Activated CD4-positive, alpha-beta T cell treated with anti-CD3 and anti-CD28 coated beads for 48 hours (primary cell): ENCODE measurements at regions not wholly inside any gene's neighbourhood (a gene's known extent, or its start where the extent isn't known, plus 50 kb on each side); places are given as distances from the start of the nearest gene placed in this dataset.
"Not testable (repeated sequence)": the region's sequence is repeated elsewhere in the genome, so short reads cannot be mapped to it uniquely, and the experiment has no call there.

ENCODE experiments used
- DNase-seq: peaks from one replicate; pipeline ENCODE4 v3.0.0-alpha.2; 2020

DNA sequence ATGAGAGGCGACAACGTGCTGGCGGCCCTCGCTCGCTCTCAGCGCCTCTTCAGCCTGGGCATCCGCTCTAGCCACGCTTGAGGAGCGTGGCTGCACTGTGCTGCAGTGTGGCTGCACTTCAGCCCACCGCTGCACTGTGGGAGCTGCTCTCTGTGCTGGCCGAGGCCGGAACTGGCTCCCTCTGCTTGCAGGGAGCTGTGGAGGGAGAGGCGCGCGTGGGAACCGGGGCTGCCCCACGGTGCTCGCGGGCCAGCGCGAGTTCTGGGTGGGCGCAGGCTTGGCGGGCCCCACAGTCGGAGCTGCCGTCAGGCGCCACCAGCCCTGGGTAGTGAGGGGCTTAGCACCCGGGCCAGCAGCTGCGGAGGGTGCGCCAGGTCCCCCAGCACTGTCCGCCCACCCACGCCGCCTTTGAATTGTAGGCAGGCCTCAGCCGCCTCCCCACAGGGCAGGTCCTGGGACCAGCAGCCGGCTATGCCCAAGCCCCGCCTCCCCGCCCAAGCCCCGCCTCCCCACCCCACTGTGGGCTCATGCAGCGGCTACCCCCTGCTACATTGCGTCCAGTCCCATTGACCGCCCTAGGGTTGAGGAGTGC, 974.2 kb downstream of the FSCB start:
- no peak for DNase-seq

DNA sequence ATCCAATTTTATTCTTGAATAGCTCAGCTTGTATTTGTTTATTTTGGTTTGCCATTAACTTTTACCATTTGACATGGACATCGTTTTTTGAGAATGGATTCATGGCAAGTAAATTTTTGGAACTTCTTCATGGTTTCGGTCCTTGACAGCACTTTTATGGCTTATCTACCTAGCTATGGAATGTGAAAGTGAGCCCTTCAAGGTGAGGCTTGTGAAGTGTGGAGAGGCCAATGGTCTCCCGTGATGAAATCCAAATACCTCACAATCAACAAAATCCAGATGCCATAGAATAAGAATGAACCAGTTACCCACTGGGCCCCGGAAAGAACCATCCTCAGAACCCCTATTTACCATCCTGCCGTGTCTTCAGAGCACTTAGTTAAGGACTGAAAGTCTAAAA, 978.8 kb downstream of the FSCB start:
- no peak for DNase-seq

DNA sequence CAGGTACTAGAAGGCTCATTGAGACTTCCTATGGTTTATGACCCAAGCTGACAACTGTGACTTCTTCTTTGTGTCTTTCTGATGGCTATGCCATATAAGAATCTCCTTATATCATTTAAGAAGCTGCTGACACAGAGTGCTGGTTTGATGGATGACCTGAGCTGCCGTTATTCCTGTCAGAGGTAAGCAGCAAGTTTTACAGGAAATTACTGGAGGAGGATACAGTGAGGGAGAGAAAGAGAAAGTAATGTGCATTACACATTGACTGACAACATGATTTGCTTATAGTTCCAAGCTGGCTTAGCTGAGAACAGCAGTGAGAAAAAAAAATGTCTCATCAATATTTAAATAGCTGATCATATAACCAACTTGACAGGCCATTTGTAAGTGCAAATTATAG, 981.4 kb downstream of the FSCB start:
- no peak for DNase-seq

DNA sequence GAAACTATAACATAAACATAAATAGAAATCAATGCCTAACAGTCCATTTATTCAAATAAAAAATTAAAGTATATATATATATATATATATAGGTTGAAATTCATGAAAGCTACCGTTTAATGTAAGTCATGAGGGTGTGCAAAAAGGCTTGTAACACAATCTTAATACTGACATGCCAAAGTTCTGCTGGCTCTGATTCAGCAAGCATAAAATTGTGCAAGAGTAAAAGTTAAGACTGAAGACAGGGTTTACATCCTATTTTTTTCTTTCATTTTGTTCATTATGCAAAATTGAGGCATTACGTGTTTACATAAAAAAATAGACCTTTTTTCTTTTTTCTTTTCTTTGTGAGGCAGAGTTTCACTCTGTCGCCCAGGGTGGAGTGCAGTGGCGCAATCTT, 984.2 kb downstream of the FSCB start:
- no peak for DNase-seq

DNA sequence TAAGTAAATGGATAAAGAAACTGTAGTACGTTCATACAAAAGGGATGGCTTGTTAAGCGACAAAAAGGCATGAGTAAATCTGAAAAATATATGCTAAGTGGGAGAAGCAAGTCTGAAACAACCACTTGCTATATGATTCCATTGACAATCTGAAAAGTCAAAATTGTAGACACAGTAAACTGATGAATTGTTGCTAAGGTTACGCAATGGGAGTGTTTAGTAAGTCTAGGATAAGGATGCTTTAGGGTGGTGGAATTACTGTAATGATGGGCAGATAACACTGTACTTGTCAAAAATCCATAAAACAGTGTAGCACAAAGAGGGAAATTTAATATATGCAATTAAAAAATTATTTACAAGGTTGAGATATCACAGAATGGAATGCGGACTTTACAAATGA, 984.9 kb downstream of the FSCB start:
- DNase-seq: no peak

DNA sequence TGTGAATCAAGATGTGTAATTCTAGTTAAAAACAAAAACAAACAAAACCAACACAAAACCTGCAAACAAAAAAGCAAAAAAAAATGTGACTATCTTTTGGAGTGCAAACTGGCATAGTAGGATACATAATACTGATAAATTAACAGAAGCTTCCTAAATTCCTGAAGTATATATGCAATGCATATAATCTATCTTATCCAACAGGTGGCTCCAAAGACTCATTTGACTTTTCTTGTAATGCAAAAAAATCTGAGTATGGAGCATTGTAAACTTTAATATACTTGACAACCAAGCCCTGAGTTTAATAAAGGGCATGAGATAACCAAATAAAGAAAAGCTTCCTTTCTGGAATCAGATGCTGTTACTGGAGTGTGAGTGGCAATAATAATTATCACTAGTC, 1003.6 kb downstream of the FSCB start:
- no peak for DNase-seq

DNA sequence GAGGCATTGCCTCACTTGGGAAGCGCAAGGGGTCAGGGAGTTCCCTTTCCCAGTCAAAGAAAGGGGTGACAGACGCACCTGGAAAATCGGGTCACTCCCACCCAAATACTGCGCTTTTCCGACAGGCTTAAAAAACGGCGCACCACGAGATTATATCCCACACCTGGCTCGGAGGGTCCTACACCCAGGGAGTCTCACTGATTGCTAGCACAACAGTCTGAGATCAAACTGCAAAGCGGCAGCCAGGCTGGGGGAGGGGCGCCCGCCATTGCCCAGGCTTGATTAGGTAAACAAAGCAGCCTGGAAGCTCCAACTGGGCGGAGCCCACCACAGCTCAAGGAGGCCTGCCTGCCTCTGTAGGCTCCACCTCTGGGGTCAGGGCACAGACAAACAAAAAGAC, 1014.7 kb downstream of the FSCB start:
- DNase-seq: not testable (repeated sequence)

DNA sequence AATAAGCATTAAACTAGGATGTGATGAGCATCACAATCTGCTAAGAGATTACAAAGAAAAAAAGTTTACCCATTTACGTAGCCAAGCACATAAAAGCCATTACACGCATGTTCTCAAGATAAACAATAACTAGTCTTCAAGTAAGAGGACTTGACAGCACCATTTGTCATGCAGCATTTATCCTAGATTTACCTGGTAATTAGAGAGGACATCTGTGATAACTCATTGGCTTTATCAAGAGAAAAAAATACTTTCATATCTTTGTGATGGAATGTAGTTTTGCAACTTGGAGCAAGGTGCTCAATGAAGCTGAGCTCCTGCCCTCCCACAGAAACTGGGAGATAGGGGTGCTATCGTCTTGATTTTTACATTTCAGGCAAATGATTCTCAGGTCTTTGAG, 1023.7 kb downstream of the FSCB start:
- DNase-seq: no peak

DNA sequence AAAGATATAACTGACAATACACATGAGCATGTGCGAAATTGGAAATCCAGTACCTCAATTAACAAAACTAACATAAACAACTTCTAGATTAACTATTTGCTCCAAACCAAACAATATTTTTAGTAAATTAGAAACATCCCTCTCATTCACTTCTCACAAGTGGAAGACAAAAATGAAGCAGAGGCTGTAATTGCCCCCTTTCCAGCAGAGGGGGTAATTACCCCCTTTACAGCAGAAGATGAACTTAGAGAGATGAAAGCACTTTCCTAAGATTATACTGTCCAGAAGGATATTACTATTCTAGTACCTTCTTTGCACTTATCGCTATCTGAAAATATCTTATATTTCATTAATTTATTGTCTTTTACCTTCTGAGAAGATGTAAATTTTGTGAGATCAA, 1025.2 kb downstream of the FSCB start:
- no peak for DNase-seq

DNA sequence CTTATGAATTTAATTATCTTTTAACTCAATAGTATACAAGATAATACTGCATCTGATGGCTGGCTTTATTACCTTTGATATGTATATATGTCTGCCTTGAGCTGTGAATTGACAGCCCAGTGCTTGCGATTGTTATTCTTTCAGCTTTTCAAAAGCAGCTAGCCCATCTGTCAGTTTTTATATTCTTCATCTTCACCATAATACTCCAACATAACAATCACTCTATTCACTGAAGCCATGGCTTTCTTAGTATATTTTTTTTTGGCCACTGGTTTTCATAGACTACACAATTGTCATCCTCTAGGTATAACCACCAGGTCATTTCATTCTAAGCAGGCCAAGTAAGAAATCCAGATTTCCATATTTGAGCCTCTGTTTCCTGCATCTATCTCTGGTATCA, 1026.1 kb downstream of the FSCB start:
- no peak for DNase-seq

DNA sequence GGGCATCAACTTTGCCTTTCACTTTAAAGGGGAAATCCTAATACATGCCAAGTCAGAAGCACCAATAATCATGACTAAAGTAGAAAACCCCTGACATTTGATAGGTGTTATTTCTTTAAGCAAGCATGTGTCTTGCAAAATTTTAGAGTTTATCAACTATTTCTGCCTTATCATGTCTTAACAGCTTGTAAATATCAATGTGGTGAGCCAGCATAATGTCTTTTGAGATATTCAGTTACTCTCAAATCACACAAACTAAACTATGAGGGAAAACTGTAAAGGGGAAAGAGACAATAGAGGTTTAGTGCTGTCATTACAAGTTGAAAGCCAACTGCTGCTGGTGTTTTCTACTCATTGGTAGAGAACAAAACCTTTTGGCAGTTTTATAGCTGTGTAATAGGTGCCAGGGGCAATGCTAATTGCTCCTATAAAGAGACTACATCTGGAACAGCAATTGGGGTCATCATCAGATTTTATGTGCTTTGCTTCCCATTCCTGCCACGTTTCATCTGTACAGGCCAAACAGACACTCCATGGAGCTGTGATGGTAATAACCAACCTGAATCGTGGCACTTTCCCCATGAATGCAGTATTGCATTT, 1027.4 kb downstream of the FSCB start:
- DNase-seq: no peak

DNA sequence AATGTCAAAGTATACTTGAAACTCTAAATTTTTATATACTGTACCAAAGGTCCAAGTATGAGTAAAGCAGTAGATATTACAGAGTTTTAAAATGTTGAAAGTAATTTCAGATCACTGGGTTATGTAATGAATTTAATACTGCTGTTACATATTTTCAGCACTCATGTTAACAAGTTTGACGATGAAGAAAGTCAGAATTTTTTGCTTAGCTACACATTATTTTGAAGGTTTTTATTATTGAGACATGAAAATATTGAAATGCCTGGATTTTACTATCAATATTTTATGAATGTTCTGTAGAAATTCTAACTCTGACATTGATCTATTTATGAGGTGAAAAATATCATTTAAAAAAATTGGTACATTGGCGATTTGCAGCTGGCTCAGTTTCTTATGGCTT, 1030.3 kb downstream of the FSCB start:
- DNase-seq: no peak

DNA sequence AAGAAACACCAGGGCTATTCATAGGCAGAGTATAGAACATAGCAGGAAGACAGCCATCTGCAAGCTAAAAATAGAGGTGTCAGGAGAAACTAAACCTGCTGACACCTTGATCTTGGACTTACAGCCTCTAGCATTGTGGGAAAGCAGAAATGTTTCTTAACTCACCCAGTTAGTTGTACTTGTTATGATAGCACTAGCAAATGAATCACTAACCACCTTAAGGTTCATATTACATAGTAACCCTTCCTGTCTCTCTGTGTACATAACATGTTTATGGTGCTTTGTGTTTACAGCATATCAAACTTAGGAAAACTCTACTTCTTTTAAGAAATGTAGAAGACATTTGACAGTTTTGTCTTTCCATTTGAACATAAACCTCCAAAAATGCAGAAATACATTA, 1031.3 kb downstream of the FSCB start:
- no peak for DNase-seq

DNA sequence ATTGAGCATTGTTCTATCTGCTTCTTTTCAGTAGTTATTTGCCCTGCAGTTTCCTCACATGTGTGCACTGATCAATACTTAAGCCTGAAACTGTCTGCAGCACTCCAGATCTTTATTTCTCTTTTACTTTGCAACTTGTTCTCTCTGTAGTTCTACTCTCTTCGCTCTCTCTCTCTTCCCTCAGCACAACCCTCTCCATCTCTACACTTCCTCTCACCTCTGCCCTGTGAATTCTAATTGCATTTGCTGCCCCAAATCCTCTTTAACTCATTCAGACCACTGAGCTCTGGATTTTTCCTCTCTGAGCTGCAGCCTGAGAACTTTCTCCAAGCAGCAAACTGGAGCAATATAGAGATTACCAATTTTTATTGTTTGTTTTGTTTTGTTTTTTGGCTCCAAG, 1035.5 kb downstream of the FSCB start:
- DNase-seq: no peak

DNA sequence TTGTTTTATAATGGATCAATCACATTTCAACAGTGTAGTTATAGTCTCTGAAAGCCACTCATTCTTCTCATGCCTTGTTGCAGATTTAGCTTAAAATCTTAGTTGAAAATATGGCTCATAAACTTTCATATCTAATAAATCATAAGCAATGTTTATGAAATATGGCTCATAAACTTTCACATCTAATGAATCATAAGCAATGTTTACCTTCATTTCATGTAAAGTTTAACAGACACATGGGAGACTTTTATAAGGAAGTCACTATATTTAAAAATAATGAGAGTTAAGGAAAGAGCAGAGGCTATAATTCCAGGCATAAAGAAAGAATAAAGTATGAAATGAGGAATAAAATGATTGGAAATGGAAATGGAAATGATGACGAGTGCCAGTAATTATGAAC, 1042.1 kb downstream of the FSCB start:
- no peak for DNase-seq

DNA sequence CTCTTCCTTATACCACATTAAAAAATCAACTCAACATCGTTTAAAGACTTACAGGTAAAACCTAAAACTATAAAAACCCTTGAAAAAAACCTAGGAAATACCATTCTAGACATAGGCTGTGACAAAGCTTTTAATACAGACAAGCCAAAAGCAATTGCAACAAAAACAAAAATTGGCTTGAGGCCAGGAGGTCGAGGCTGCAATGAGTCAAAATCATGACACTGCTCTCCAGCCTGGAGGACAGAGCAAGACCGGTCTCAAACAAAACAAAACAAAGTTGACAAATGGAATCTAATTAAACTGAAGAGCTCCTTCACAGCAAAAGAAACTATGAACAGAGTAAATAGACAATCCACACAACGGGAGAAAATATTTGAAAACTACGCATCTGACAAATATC, 1057.8 kb downstream of the FSCB start:
- no peak for DNase-seq

DNA sequence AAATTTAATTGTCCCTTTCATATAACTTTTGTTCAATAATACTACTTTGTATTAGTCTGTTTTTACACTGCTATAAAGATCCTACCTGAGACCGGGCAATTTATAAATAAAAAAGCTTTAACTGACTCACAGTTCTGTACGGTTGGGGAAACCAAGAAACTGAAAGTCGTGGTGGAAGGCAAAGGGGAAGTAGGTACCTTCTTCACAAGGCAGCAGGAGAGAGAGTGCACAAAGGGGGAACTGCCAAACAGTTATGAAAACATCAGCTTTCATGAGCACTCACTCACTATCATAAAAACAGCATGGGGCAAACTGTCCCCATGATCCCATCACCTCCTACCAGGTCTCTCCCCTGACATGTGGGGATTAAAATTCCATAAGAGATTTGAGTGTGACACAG, 1069.0 kb downstream of the FSCB start:
- DNase-seq: no peak

DNA sequence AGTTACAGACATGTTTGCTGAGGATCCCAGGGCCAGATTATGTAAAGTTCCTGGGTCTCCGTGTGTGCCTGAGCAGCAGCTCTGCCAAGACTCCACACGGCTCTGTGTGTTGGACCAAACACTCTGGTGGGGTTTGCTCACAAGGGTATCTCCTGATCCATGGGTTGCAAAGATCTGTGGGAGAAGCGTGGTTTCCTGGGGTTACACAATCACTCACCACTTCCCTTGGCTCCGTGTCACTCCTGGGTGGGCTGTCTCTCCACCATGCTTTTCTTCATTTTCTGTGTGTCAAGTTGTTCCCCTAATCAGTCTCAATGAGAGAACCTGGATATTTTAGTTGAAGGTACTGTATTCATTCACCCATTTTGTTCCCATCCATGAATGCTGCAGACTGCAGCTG, 1088.8 kb downstream of the FSCB start:
- no peak for DNase-seq

DNA sequence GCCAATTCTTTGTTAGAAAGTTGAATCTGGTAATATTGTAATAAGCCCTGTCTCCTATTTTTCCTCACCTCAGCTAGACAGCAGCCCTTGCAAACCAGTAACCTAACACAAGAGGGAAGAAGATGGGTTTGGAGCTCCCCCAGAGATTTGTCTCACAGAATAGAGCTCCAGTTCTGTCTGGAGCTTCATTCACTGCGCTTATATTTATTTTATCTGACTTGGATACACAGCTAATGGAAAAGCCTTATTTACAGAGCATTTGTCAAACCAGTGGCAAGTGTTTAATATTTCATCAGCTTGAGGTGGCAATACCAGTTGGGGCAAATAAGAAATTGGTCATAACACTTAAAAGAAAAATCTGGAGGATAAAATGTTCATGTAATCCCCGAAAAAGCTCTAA, 1094.0 kb downstream of the FSCB start:
- no peak for DNase-seq

DNA sequence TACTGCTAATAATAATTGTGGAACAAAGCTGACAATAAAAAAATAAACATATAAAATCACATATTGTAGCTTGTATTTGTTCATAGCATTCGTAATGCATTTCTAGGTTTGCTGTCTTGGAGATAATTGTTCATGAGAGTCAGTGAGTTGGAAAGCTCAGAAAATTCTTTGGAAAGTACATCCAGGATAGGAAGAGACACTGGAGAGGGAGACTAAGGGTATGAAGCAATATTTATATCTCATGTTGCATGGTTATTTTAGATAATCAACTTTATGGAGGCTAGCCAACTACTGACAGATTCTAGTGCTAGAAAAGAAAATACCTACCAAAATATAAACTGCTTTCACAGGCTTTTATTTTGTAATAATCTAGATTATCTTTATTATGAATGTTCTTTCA, 1095.2 kb downstream of the FSCB start:
- DNase-seq: no peak

DNA sequence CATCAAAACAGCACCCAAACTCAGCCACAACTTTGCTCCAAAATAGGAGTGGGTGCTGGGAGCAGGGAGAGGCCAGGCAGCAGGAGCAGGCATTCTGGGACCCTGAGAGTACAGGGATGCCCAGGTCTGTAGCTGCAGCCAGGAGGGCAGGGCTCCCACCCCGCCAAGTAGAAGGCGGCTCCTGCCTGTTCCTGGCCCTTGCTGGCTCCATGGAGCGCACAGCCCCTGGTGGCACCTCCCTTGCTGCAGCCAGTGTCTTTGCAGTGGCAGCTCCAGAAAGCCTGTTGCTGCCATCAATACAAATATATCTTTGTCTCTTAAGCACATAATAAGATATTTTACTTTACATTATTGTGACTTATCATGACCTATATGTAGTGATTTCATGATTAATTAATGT, 1096.5 kb downstream of the FSCB start:
- DNase-seq: no peak

DNA sequence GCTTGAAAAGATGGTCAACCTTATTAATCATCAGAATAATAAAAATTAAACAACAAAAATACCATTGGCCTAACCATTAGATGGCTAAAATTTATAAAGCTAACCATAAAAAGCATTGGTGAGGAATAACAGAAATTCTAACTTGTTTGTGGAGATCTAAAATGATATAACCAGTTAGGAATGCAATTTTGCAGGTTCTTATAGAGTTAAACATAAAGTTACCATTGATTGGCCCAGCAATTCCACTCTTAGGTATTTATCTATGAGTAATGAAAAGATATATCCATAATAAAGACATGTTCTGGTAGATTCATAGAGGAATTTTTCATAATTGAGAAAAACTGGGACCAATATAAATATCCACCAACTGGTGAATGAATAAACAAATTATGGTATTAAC, 1098.6 kb downstream of the FSCB start:
- no peak for DNase-seq

DNA sequence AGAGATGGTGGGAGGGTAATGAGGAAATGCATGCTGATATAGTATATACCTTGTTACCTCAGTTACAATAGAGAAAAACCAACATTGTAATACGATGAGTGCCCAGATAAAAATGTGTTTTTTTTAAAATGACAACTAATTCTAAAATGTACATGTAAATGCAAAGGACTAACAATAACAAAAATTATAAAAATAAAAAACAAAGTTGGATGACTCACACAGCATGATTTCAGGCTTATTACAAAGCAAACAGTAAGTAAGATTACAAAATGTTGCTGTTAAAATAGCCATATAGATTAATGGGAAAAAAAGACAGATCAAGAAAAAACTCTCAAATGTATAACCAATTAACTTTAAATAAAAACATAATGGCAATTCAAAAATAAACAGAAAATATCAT, 1099.4 kb downstream of the FSCB start:
- DNase-seq: no peak

DNA sequence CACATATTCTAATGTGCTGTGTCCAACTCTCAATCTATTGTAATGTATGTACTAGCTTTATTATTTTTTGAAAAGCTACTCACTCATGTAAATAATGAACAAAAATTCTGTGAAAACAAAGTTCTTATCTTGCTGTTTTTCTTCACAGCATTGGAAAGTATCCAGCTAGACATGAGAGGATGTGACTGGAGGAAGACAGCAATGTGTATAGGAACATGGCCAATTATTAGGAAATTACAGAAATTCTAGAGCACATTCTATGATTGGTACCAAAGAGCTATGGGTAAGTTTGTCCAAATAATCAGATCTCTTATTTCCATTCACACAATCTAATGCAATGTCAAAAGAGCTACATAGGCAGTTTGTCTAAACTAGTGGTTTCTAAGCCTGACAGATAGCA, 1100.2 kb downstream of the FSCB start:
- DNase-seq: no peak

DNA sequence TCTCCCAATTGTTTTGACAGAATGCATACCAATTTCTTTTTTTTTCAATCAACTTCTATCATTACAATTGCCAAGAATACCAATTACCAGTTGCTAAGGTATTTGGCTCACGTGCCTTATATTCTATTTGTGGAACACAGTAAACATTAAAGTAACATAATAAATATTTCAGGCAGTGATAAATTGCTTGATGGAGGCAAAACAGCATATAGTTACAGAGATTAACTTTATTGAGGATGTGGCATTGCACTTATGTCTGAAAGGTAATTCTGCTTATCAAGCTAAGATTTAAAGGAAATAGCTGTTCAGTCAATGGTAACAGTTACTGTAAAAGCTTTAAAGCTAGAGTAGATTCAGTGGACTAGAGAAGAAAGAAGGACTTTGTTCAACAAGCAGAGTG, 1107.8 kb downstream of the FSCB start:
- no peak for DNase-seq

DNA sequence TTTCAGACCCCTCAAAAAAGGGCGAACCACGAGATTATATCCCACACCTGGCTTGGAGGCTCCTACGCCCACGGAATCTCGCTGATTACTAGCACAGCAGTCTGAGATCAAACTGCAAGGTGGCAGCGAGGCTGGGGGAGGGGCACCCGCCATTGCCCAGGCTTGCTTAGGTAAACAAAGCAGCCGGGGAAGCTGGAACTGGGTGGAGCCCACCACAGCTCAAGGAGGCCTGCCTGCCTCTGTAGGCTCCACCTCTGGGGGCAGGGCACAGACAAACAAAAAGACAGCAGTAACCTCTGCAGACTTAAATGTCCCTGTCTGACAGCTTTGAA, 1136.6 kb downstream of the FSCB start:
- DNase-seq: not testable (repeated sequence)
